ENCODE measurements at regions not wholly inside any gene's neighbourhood (a gene's known extent, or its start where the extent isn't known, plus 50 kb on each side); places are given as distances from the start of the nearest gene placed in this dataset.
"Not testable (repeated sequence)": the region's sequence is repeated elsewhere in the genome, so short reads cannot be mapped to it uniquely, and the experiment has no call there.

- peaks cover 3% of the 10 kb centered on the region; the same call in 1 of the 2 replicates for H3K4me1 ChIP-seq (ENCODE audit: insufficient read depth, low read length)
- no peaks in the 10 kb centered on the region for H3K9me3 ChIP-seq (ENCODE audit: control insufficient read depth, insufficient read depth, low read length)
- no peaks in the 10 kb centered on the region for H3K36me3 ChIP-seq (ENCODE audit: insufficient read depth, low read length)
- H3K9ac ChIP-seq (ENCODE audit: low read depth, low read length), result no peak overlapping the region
Measured at GRCh38 chr3:72652395-72652794, 195.8 kb downstream of the SHQ1 start.

GRCh38 chr3:72651498-72651897 lies 196.7 kb downstream of the SHQ1 start:
- Histone ChIP-seq H3K9ac (ENCODE audit: low read depth, low read length) (no peak overlapping the region), H3K4me1 (ENCODE audit: insufficient read depth, low read length) (peaks cover 3% of the 10 kb centered on the region; the same call in 1 of the 2 replicates), H3K36me3 (ENCODE audit: insufficient read depth, low read length) (no peaks in the 10 kb centered on the region), H3K9me3 (ENCODE audit: control insufficient read depth, insufficient read depth, low read length) (no peaks in the 10 kb centered on the region)

GRCh38 chr3:72646263-72646662 lies 202.0 kb downstream of the SHQ1 start:
- no peaks in the 10 kb centered on the region for H3K9me3 ChIP-seq (ENCODE audit: control insufficient read depth, insufficient read depth, low read length)
- no peaks in the 10 kb centered on the region for H3K36me3 ChIP-seq (ENCODE audit: insufficient read depth, low read length)
- H3K4me1 ChIP-seq (ENCODE audit: insufficient read depth, low read length), result no peaks in the 10 kb centered on the region
- no peak overlapping the region for H3K9ac ChIP-seq (ENCODE audit: low read depth, low read length)

- H3K36me3 ChIP-seq (ENCODE audit: insufficient read depth, low read length); H3K9me3 ChIP-seq (ENCODE audit: control insufficient read depth, insufficient read depth, low read length); H3K4me1 ChIP-seq (ENCODE audit: insufficient read depth, low read length); H3K9ac ChIP-seq (ENCODE audit: low read depth, low read length): not testable (repeated sequence)
Measured at GRCh38 chr3:72643635-72644034, 204.6 kb downstream of the SHQ1 start.

GRCh38 chr3:72641684-72642083 lies 206.6 kb downstream of the SHQ1 start:
- H3K4me1 ChIP-seq (ENCODE audit: insufficient read depth, low read length), result no peaks in the 10 kb centered on the region
- H3K9me3 ChIP-seq (ENCODE audit: control insufficient read depth, insufficient read depth, low read length), result no peaks in the 10 kb centered on the region

GRCh38 chr3:72641072-72641471 lies 207.2 kb downstream of the SHQ1 start:
- H3K9me3 ChIP-seq (ENCODE audit: control insufficient read depth, insufficient read depth, low read length), result no peaks in the 10 kb centered on the region
- H3K36me3 ChIP-seq (ENCODE audit: insufficient read depth, low read length), result no peaks in the 10 kb centered on the region
- H3K4me1 ChIP-seq (ENCODE audit: insufficient read depth, low read length), result no peaks in the 10 kb centered on the region
- no peak overlapping the region for H3K9ac ChIP-seq (ENCODE audit: low read depth, low read length)

More at GRCh38 chr3:72641684-72642083, 206.6 kb downstream of the SHQ1 start:
- Histone ChIP-seq H3K9ac (ENCODE audit: low read depth, low read length) (no peak overlapping the region), H3K36me3 (ENCODE audit: insufficient read depth, low read length) (no peaks in the 10 kb centered on the region)

- Histone ChIP-seq H3K4me1 (ENCODE audit: insufficient read depth, low read length) (no peaks in the 10 kb centered on the region), H3K36me3 (ENCODE audit: insufficient read depth, low read length) (no peaks in the 10 kb centered on the region), H3K9me3 (ENCODE audit: control insufficient read depth, insufficient read depth, low read length) (no peaks in the 10 kb centered on the region; the same call in 1 of the 2 replicates), H3K9ac (ENCODE audit: low read depth, low read length) (no peak overlapping the region)
Measured at GRCh38 chr3:72636969-72637597, 211.2 kb downstream of the SHQ1 start.

GRCh38 chr3:72635551-72635950 lies 212.7 kb downstream of the SHQ1 start:
- Histone ChIP-seq H3K9ac (ENCODE audit: low read depth, low read length) (no peak overlapping the region), H3K36me3 (ENCODE audit: insufficient read depth, low read length) (no peaks in the 10 kb centered on the region), H3K4me1 (ENCODE audit: insufficient read depth, low read length) (no peaks in the 10 kb centered on the region), H3K9me3 (ENCODE audit: control insufficient read depth, insufficient read depth, low read length) (no peaks in the 10 kb centered on the region; the same call in 1 of the 2 replicates)

- Histone ChIP-seq H3K36me3 (ENCODE audit: insufficient read depth, low read length) (no peaks in the 10 kb centered on the region), H3K9ac (ENCODE audit: low read depth, low read length) (no peak overlapping the region), H3K9me3 (ENCODE audit: control insufficient read depth, insufficient read depth, low read length) (no peaks in the 10 kb centered on the region; the same call in 1 of the 2 replicates), H3K4me1 (ENCODE audit: insufficient read depth, low read length) (peaks cover 5% of the 10 kb centered on the region)
Measured at GRCh38 chr3:72634128-72634527, 214.1 kb downstream of the SHQ1 start.

GRCh38 chr3:72633534-72633933 lies 214.7 kb downstream of the SHQ1 start:
- no peaks in the 10 kb centered on the region; the same call in 1 of the 2 replicates for H3K9me3 ChIP-seq (ENCODE audit: control insufficient read depth, insufficient read depth, low read length)
- no peak overlapping the region for H3K9ac ChIP-seq (ENCODE audit: low read depth, low read length)
- peaks cover 10% of the 10 kb centered on the region for H3K4me1 ChIP-seq (ENCODE audit: insufficient read depth, low read length)
- H3K36me3 ChIP-seq (ENCODE audit: insufficient read depth, low read length), result no peaks in the 10 kb centered on the region

- H3K9me3 ChIP-seq (ENCODE audit: control insufficient read depth, insufficient read depth, low read length), result no peaks in the 10 kb centered on the region; the same call in 1 of the 2 replicates
- H3K36me3 ChIP-seq (ENCODE audit: insufficient read depth, low read length), result no peaks in the 10 kb centered on the region
- H3K9ac ChIP-seq (ENCODE audit: low read depth, low read length), result no peak overlapping the region
- H3K4me1 ChIP-seq (ENCODE audit: insufficient read depth, low read length), result peaks cover 11% of the 10 kb centered on the region
Measured at GRCh38 chr3:72633121-72633520, 215.1 kb downstream of the SHQ1 start.

- Histone ChIP-seq H3K36me3 (ENCODE audit: insufficient read depth, low read length) (no peaks in the 10 kb centered on the region), H3K9ac (ENCODE audit: low read depth, low read length) (no peak overlapping the region), H3K9me3 (ENCODE audit: control insufficient read depth, insufficient read depth, low read length) (no peaks in the 10 kb centered on the region; the same call in 1 of the 2 replicates), H3K4me1 (ENCODE audit: insufficient read depth, low read length) (peaks cover 15% of the 10 kb centered on the region)
Measured at GRCh38 chr3:72632129-72632528, 216.1 kb downstream of the SHQ1 start.

GRCh38 chr3:72630969-72631344 lies 217.3 kb downstream of the SHQ1 start:
- peaks cover 15% of the 10 kb centered on the region for H3K4me1 ChIP-seq (ENCODE audit: insufficient read depth, low read length)
- no peaks in the 10 kb centered on the region for H3K36me3 ChIP-seq (ENCODE audit: insufficient read depth, low read length)
- H3K9me3 ChIP-seq (ENCODE audit: control insufficient read depth, insufficient read depth, low read length), result no peaks in the 10 kb centered on the region; the same call in 1 of the 2 replicates
- no peak overlapping the region for H3K9ac ChIP-seq (ENCODE audit: low read depth, low read length)

GRCh38 chr3:72630327-72630968 lies 217.8 kb downstream of the SHQ1 start:
- Histone ChIP-seq H3K36me3 (ENCODE audit: insufficient read depth, low read length) (no peaks in the 10 kb centered on the region), H3K4me1 (ENCODE audit: insufficient read depth, low read length) (peaks cover 15% of the 10 kb centered on the region), H3K9ac (ENCODE audit: low read depth, low read length) (no peak overlapping the region)

GRCh38 chr3:72629191-72629631 lies 219.0 kb downstream of the SHQ1 start:
- no peak overlapping the region for H3K9ac ChIP-seq (ENCODE audit: low read depth, low read length)
- H3K9me3 ChIP-seq (ENCODE audit: control insufficient read depth, insufficient read depth, low read length), result no peaks in the 10 kb centered on the region; the same call in 1 of the 2 replicates
- H3K4me1 ChIP-seq (ENCODE audit: insufficient read depth, low read length), result peaks cover 15% of the 10 kb centered on the region
- H3K36me3 ChIP-seq (ENCODE audit: insufficient read depth, low read length), result no peaks in the 10 kb centered on the region

More at GRCh38 chr3:72630327-72630968, 217.8 kb downstream of the SHQ1 start:
- H3K9me3 ChIP-seq (ENCODE audit: control insufficient read depth, insufficient read depth, low read length), result no peaks in the 10 kb centered on the region; the same call in 1 of the 2 replicates
